HCT116 (cell line): ENCODE measurements at regions not wholly inside any gene's neighbourhood (a gene's known extent, or its start where the extent isn't known, plus 50 kb on each side); places are given as distances from the start of the nearest gene placed in this dataset.

ENCODE experiments used
- ATAC-seq: fragments of 200-7000 bp; cut with Tn5 transposase; 2 replicates; pipeline ENCODE4 v1.9.1; 2020; ENCODE audit warnings: mild to moderate bottlenecking, moderate library complexity
- BruUV-seq: library from RNA; stranded (reverse); fragments of 400-500 nt; replicated peaks from 2 replicates; lab custom pipeline; 2021; lab: Mats Ljungman, UMichigan
- CTCF ChIA-PET: fragments of 300-600 bp; sonication (Branson Sonifier 250); formaldehyde crosslinking; loops from one replicate; lab custom pipeline; 2021; ENCODE audit warnings: antibody characterized with exemption; lab: Charles Lee
- POLR2A ChIA-PET: fragments of 300-600, 350-600 bp; sonication (Branson Sonifier 250); formaldehyde crosslinking; loops from one replicate; lab custom pipeline; 2021; ENCODE audit warnings: antibody characterized with exemption; lab: Charles Lee
- RAD21 ChIA-PET, 2 experiments: fragments of 300-600 bp; sonication (Branson Sonifier 250); formaldehyde crosslinking; loops; one replicate each; lab custom pipeline; 2023; ENCODE audit warnings: low total read pairs in 2 of 2; ENCODE audit not compliant: uncharacterized antibody in 2 of 2, unreplicated experiment in 2 of 2, low non-redundant PET in 1 of 2; lab: Charles Lee
- DNase-seq: peaks from one replicate; pipeline ENCODE4 v3.0.0-alpha.2; 2010; ENCODE audit warnings: low read depth, low spot score
- H2AFZ ChIP-seq: fragments of 200-600 bp; shearing (Covaris generic), sonication (generic); 2 replicates; pipeline ENCODE4 v1.6.1; 2017; ENCODE audit warnings: low read depth, mixed run types, mixed read lengths, antibody characterized with exemption, low read length; ENCODE audit not compliant: poor library complexity, severe bottlenecking
- H3K27ac ChIP-seq: 2 replicates; pipeline ENCODE4 v1.5.1; 2012; ENCODE audit warnings: low read depth, low read length
- H3K27me3 ChIP-seq: fragments of 200-600 bp; sonication (generic); 2 replicates; pipeline ENCODE4 v1.6.1; 2016; ENCODE audit warnings: mixed run types, low read length, mixed read lengths; ENCODE audit not compliant: insufficient read depth
- H3K36me3 ChIP-seq, 2 experiments: fragments of 200-500 bp in 1 of 2; fragments of 200-600 bp in 1 of 2; sonication (Bioruptor generic) in 1 of 2; sonication (generic) in 1 of 2; 2 replicates each; pipeline versions ENCODE4 v1.5.1 to v1.6.1; 2014 to 2016; ENCODE audit warnings: low read length in 2 of 2, inconsistent platforms in 1 of 2, mixed read lengths in 1 of 2, mixed run types in 1 of 2; ENCODE audit not compliant: insufficient read depth in 2 of 2, control insufficient read depth in 1 of 2
- H3K4me1 ChIP-seq, 2 experiments: fragments of 200-600 bp in 1 of 2; sonication (generic) in 1 of 2; 2 replicates each; pipeline versions ENCODE4 v1.5.1 to v1.6.1; 2012 to 2017; ENCODE audit warnings: low read length in 2 of 2, inconsistent platforms in 1 of 2, mild to moderate bottlenecking in 1 of 2, mixed read lengths in 1 of 2, mixed run types in 1 of 2, moderate library complexity in 1 of 2; ENCODE audit not compliant: insufficient read depth in 2 of 2, control insufficient read depth in 1 of 2
- H3K4me2 ChIP-seq: fragments of 200-600 bp; sonication (generic); 2 replicates; pipeline ENCODE4 v1.6.1; 2017; ENCODE audit warnings: mixed run types, low read length, mixed read lengths
- H3K4me3 ChIP-seq, 2 experiments: fragments of 200-600 bp in 1 of 2; sonication (generic) in 1 of 2; replicated peaks in 1 of 2; 2 replicates each; pipeline ENCODE4 v1.5.1; 2011 to 2016; ENCODE audit warnings: low read length in 2 of 2, control low read depth in 1 of 2, low read depth in 1 of 2, mild to moderate bottlenecking in 1 of 2, mixed read lengths in 1 of 2, mixed run types in 1 of 2
- H3K79me2 ChIP-seq: fragments of 200-600 bp; sonication (generic); 2 replicates; pipeline ENCODE4 v1.6.1; 2017; ENCODE audit warnings: mild to moderate bottlenecking, mixed run types, low read length, moderate library complexity, mixed read lengths; ENCODE audit not compliant: insufficient read depth
- H3K9ac ChIP-seq: fragments of 200-600 bp; sonication (generic); 2 replicates; pipeline ENCODE4 v1.6.1; 2016; ENCODE audit warnings: low read length, mixed read lengths
- H3K9me2 ChIP-seq: fragments of 200-600 bp; sonication (generic), shearing (Covaris generic); 2 replicates; pipeline ENCODE4 v1.6.1; 2017; ENCODE audit warnings: mixed run types, mild to moderate bottlenecking, moderate library complexity; ENCODE audit not compliant: insufficient read depth
- H3K9me3 ChIP-seq, 2 experiments: fragments of 200-500 bp in 1 of 2; fragments of 200-600 bp in 1 of 2; sonication (Bioruptor generic) in 1 of 2; sonication (generic) in 1 of 2; 2 replicates each; pipeline ENCODE4 v1.6.1; 2014 to 2017; ENCODE audit warnings: low read length in 2 of 2, mixed read lengths in 2 of 2, inconsistent platforms in 1 of 2, low read depth in 1 of 2, mild to moderate bottlenecking in 1 of 2, mixed run types in 1 of 2, moderate library complexity in 1 of 2; ENCODE audit not compliant: control insufficient read depth in 1 of 2, insufficient read depth in 1 of 2
- H4K20me1 ChIP-seq: fragments of 200-600 bp; sonication (generic), shearing (Covaris generic); 2 replicates; pipeline ENCODE4 v1.6.1; 2017; ENCODE audit warnings: mixed run types, mild to moderate bottlenecking, moderate library complexity; ENCODE audit not compliant: insufficient read depth
- CBX3 ChIP-seq: IDR thresholded peaks from 2 replicates; pipeline ENCODE4 v1.6.1; 2012; ENCODE audit warnings: low read depth
- EGR1 ChIP-seq: IDR thresholded peaks from 2 replicates; pipeline ENCODE4 v1.6.1; 2012; ENCODE audit warnings: low read depth
- ELF1 ChIP-seq: IDR thresholded peaks from 2 replicates; pipeline ENCODE4 v1.6.1; 2012; ENCODE audit warnings: low read depth, borderline replicate concordance
- EZH2phosphoT487 ChIP-seq: fragments of 200-600 bp; IDR thresholded peaks from 2 replicates; pipeline ENCODE4 v1.6.1; 2018; ENCODE audit warnings: antibody characterized with exemption, borderline replicate concordance
- FOSL1 ChIP-seq: IDR thresholded peaks from 2 replicates; pipeline ENCODE4 v1.6.1; 2012; ENCODE audit warnings: low read depth
- JUND ChIP-seq: IDR thresholded peaks from 2 replicates; pipeline ENCODE4 v1.6.1; 2012
- MAX ChIP-seq: IDR thresholded peaks from 2 replicates; pipeline ENCODE4 v1.6.1; 2012
- POLR2A ChIP-seq: IDR thresholded peaks from 2 replicates; pipeline ENCODE4 v1.7.0; 2011; ENCODE audit warnings: borderline replicate concordance; ENCODE audit not compliant: insufficient read depth, insufficient read length; ENCODE audit errors: extremely low read depth
- POLR2AphosphoS5 ChIP-seq: IDR thresholded peaks from 2 replicates; pipeline ENCODE4 v1.6.1; 2011; ENCODE audit warnings: mild to moderate bottlenecking, low read depth, low read length, moderate library complexity
- RAD21 ChIP-seq: IDR thresholded peaks from 2 replicates; pipeline ENCODE4 v1.6.1; 2012; ENCODE audit warnings: low read depth, mild to moderate bottlenecking
- SIN3A ChIP-seq: IDR thresholded peaks from 2 replicates; pipeline ENCODE4 v1.6.1; 2012; ENCODE audit warnings: low read depth
- SP1 ChIP-seq: IDR thresholded peaks from 2 replicates; pipeline ENCODE4 v1.6.1; 2012; ENCODE audit warnings: low read depth
- SRF ChIP-seq: IDR thresholded peaks from 2 replicates; pipeline ENCODE4 v1.6.1; 2012; ENCODE audit warnings: low read depth
- TCF7L2 ChIP-seq: IDR thresholded peaks from 2 replicates; pipeline ENCODE4 v1.7.0; 2011; ENCODE audit warnings: borderline replicate concordance, inconsistent platforms; ENCODE audit not compliant: insufficient read depth, insufficient read length; ENCODE audit errors: extremely low read depth
- YY1 ChIP-seq: IDR thresholded peaks from 2 replicates; pipeline ENCODE4 v1.6.1; 2011; ENCODE audit warnings: low read length, low read depth, moderate library complexity, mild to moderate bottlenecking; ENCODE audit not compliant: insufficient replicate concordance; ENCODE audit errors: extremely low read depth
- ZFX ChIP-seq: fragments of 450-650 bp; IDR thresholded peaks from 2 replicates; pipeline ENCODE4 v1.6.1; 2017
- intact Hi-C: fragments of 100-400 bp; cut with micrococcal nuclease; formaldehyde crosslinking; loops from 2 replicates; pipeline ENCODE4 v1.10.0; 2022

GRCh38 chr21:17427157-17427556, 85.7 kb upstream of the CXADR start:
- H3K36me3 ChIP-seq: no peaks in the 10 kb centered on the region
- CTCF ChIA-PET: no interaction called here
- no TSS peak for BruUV-seq

GRCh38 chr21:17427831-17428483, 84.9 kb upstream of the CXADR start:
- BruUV-seq: no TSS peak

More at GRCh38 chr21:17427157-17427556, 85.7 kb upstream of the CXADR start:
- H3K4me3 ChIP-seq: no peak overlapping the region
- no peaks in the 10 kb centered on the region for H3K9me3 ChIP-seq
- TF ChIP-seq RAD21 (no peak), TCF7L2 (no peak), ELF1 (no peak), EZH2phosphoT487 (no peak), YY1 (no peak), FOSL1 (no peak), POLR2A (no peak)
- H3K27me3 ChIP-seq: no peaks in the 10 kb centered on the region
- ATAC-seq (no peak), DNase-seq (no peak)
- H2AFZ ChIP-seq: no peak overlapping the region
- H4K20me1 ChIP-seq: no peaks in the 10 kb centered on the region
- no peaks in the 10 kb centered on the region for H3K4me1 ChIP-seq
- H3K79me2 ChIP-seq: no peaks in the 10 kb centered on the region
- POLR2A ChIA-PET: no interaction called here
- H3K9ac ChIP-seq: no peak overlapping the region
- H3K4me2 ChIP-seq: no peak overlapping the region
- no peak overlapping the region for H3K27ac ChIP-seq
- intact Hi-C loops: no loop called here
- H3K9me2 ChIP-seq: no peaks in the 10 kb centered on the region
- RAD21 ChIA-PET: no interaction called here

More at GRCh38 chr21:17427831-17428483, 84.9 kb upstream of the CXADR start:
- H3K4me2 ChIP-seq: no peak overlapping the region
- no peak overlapping the region for H3K4me3 ChIP-seq
- no peaks in the 10 kb centered on the region for H3K9me3 ChIP-seq
- ATAC-seq (no peak), DNase-seq (no peak)
- no peaks in the 10 kb centered on the region for H4K20me1 ChIP-seq
- intact Hi-C loops: no loop called here
- H3K27me3 ChIP-seq: no peaks in the 10 kb centered on the region
- ChIA-PET CTCF (no interaction called here), POLR2A (no interaction called here), RAD21 (no interaction called here)
- no peaks in the 10 kb centered on the region for H3K9me2 ChIP-seq
- H3K4me1 ChIP-seq: no peaks in the 10 kb centered on the region
- no peak overlapping the region for H3K9ac ChIP-seq
- H3K79me2 ChIP-seq: no peaks in the 10 kb centered on the region
- no peak overlapping the region for H2AFZ ChIP-seq
- no peaks in the 10 kb centered on the region for H3K36me3 ChIP-seq
- H3K27ac ChIP-seq: no peak overlapping the region
- no peak for TF ChIP-seq POLR2AphosphoS5
- no peak for TF ChIP-seq FOSL1
- TF ChIP-seq MAX: no peak
- TF ChIP-seq YY1: no peak
- TF ChIP-seq TCF7L2: no peak
- no peak for TF ChIP-seq SRF
- TF ChIP-seq CBX3: no peak
- no peak for TF ChIP-seq SIN3A
- no peak for TF ChIP-seq EZH2phosphoT487
- no peak for TF ChIP-seq SP1
- no peak for TF ChIP-seq ZFX
- no peak for TF ChIP-seq EGR1
- no peak for TF ChIP-seq JUND
- TF ChIP-seq ELF1: no peak
- no peak for TF ChIP-seq POLR2A
